Heart right ventricle (tissue), 16 donors: ENCODE measurements at regions not wholly inside any gene's neighbourhood (a gene's known extent, or its start where the extent isn't known, plus 50 kb on each side); places are given as distances from the start of the nearest gene placed in this dataset.

Source experiments
- ATAC-seq, 8 donors: fragments of 200-7000 bp; cut with Tn5 transposase; one replicate each; pipeline ENCODE4 v1.9.1; 2020; ENCODE audit warnings: mild to moderate bottlenecking in 8 of 8, moderate library complexity in 8 of 8, moderate number of reproducible peaks in 1 of 8
- DNase-seq, 2 donors: peaks; one replicate each; pipeline ENCODE4 v3.0.0-alpha.2; 2020
- H3K27ac ChIP-seq, 10 donors: fragments of 200-600 bp; sonication (generic) in 2 of 10; one replicate each; pipeline versions ENCODE4 v1.5.0 to v1.8.0; 2020 to 2022; ENCODE audit warnings: mild to moderate bottlenecking in 3 of 10
- H3K27me3 ChIP-seq, 7 donors: fragments of 200-600 bp; one replicate each; pipeline ENCODE4 v1.8.0; 2021 to 2022; ENCODE audit warnings: mild to moderate bottlenecking in 2 of 7
- H3K36me3 ChIP-seq, 9 donors: fragments of 200-600 bp; sonication (generic) in 1 of 9; one replicate each; pipeline versions ENCODE4 v1.5.0 to v1.8.0; 2020 to 2022; ENCODE audit warnings: mild to moderate bottlenecking in 2 of 9
- H3K4me1 ChIP-seq, 9 donors: fragments of 200-600 bp; sonication (generic) in 1 of 9; one replicate each; pipeline versions ENCODE4 v1.5.0 to v1.8.0; 2020 to 2022; ENCODE audit warnings: mild to moderate bottlenecking in 4 of 9
- H3K4me3 ChIP-seq, 10 donors: fragments of 200-600 bp; sonication (generic) in 2 of 10; one replicate each; pipeline versions ENCODE4 v1.5.0 to v1.8.0; 2020 to 2022; ENCODE audit warnings: mild to moderate bottlenecking in 7 of 10, moderate library complexity in 2 of 10
- H3K9me3 ChIP-seq, 11 donors: fragments of 200-600 bp in 10 of 11; sonication (generic) in 2 of 11; one replicate each; pipeline versions ENCODE4 v1.5.0 to v1.8.0; 2013 to 2022; ENCODE audit warnings: mild to moderate bottlenecking in 2 of 11, control low read depth in 1 of 11, moderate library complexity in 1 of 11
- WGBS, 2 donors: extraction: QIAGEN DNeasy Blood & Tissue Kit; methylation state at CpG; one replicate each; pipeline ENCODE4 v1.1.7; 2013; ENCODE audit warnings: inconsistent platforms in 1 of 2; 5-methylcytosine and 5-hydroxymethylcytosine counted together
- intact Hi-C, 10 donors: fragments of 100-400 bp; cut with DNase I; formaldehyde crosslinking; loops; one replicate each; pipeline versions ENCODE4 v1.11.1 to v1.14.2; 2022
- TF ChIP-seq, protein P1 (sequence below), 9 donors: fragments of 200-600 bp; sonication (generic) in 2 of 9; IDR thresholded peaks; one replicate each; pipeline versions ENCODE4 v1.5.0 to v1.8.0; 2021 to 2022; ENCODE audit warnings: antibody characterized with exemption in 9 of 9, mild to moderate bottlenecking in 5 of 9, moderate library complexity in 1 of 9
- donor health status: Arrhythmogenic right ventricular cardiomyopathy.
- donor health status: ischemic (EF 13 %, LVEDD 7.1; RV severe dilation, severe dysfunction).
- donor health status: healthy with polysubstance abuse.
- donor health status: DM: no; HTN: yes; CAD: no.
- donor health status: DM: no; HTN: no; CAD: no.
- donor health status: ischemic (EF 25% LVEDD 6.9; RV normal size, moderate dysfunction).
- donor health status: ischemic (EF 25% LVEDD 5.7; RV mildly dilated, moderate dysfunction).
- donor health status: healthy.
- donor health status: DM: yes; HTN: yes; CAD: no.
- donor health status: Ischemic cardiomyopathy.
- donor health status: ischemic (EF 35%, LVEDD 5.7; RV mildly dilated, moderate dysfunction).
- donor health status: nonischemic (EF 11% LVEDD 7.7; RV severe dilation, severe dysfunction).
- donor health status: DM: yes; HTN: yes; CAD: no.
- donor health status: PGD.
- donor health status: ischemic (EF 29% LVEDD 5.4; RV normal size, mild dysfunction).
- donor health status: nonischemic (EF 23%, LVEDD 6.1; RV moderate dilation, normal function).

- no peaks in the 10 kb centered on the region for H3K27me3 ChIP-seq
- intact Hi-C loops = loop anchor here in 1 of 10 donors (5.0 to 10.0 kb wide), 2 partner anchors 211 to 242 kb away; no protein-coding TSS in a partner anchor
- H3K4me3 ChIP-seq = no peak overlapping the region
- no peak overlapping the region for H3K27ac ChIP-seq
- 94% methylated on average over 3 of the region's 3 CpGs for WGBS, 2 donors
- DNase-seq (no peak), ATAC-seq (no peak)
- TF ChIP-seq, protein P1, sequence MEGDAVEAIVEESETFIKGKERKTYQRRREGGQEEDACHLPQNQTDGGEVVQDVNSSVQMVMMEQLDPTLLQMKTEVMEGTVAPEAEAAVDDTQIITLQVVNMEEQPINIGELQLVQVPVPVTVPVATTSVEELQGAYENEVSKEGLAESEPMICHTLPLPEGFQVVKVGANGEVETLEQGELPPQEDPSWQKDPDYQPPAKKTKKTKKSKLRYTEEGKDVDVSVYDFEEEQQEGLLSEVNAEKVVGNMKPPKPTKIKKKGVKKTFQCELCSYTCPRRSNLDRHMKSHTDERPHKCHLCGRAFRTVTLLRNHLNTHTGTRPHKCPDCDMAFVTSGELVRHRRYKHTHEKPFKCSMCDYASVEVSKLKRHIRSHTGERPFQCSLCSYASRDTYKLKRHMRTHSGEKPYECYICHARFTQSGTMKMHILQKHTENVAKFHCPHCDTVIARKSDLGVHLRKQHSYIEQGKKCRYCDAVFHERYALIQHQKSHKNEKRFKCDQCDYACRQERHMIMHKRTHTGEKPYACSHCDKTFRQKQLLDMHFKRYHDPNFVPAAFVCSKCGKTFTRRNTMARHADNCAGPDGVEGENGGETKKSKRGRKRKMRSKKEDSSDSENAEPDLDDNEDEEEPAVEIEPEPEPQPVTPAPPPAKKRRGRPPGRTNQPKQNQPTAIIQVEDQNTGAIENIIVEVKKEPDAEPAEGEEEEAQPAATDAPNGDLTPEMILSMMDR (IDR thresholded peaks at IDR 0.05) = no peak
- no peaks in the 10 kb centered on the region for H3K9me3 ChIP-seq
- H3K36me3 ChIP-seq = no peaks in the 10 kb centered on the region
- no peaks in the 10 kb centered on the region for H3K4me1 ChIP-seq
Observed at GRCh38 chr2:188766471-188766856, 207.7 kb upstream of the COL3A1 start.

DNA sequence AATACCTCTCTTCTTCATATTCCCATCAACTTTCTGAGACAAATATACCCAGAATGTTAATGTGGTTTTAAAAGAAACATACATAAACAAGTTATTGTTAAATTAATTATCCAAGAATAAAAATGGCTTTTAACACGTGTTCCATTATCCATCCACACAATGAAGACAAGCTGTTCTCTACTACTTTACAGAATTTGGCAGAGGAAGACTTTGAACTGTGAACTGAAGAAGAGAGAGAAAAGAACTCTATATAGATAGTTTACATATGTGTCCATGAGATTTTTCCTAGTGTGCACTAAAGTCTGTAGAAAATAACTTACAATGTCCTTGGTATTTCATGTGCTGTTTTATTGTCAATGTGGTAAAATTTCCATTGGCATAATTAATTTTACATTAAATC is 207.0 kb upstream of the COL3A1 start:
- H3K9me3 ChIP-seq = no peaks in the 10 kb centered on the region
- H3K27ac ChIP-seq = no peak overlapping the region
- TF ChIP-seq, protein P1 (IDR thresholded peaks at IDR 0.05) = no peak
- 69 to 75% methylated on average over 1 of the region's 1 CpG for WGBS, 2 donors
- H3K4me1 ChIP-seq = no peaks in the 10 kb centered on the region
- H3K4me3 ChIP-seq = no peak overlapping the region
- ATAC-seq = no peak
- no peak for DNase-seq
- no peaks in the 10 kb centered on the region for H3K36me3 ChIP-seq
- intact Hi-C loops = loop anchor here in 1 of 10 donors (5.0 to 10.0 kb wide), 2 partner anchors 210 to 242 kb away; no protein-coding TSS in a partner anchor
- no peaks in the 10 kb centered on the region for H3K27me3 ChIP-seq

DNA sequence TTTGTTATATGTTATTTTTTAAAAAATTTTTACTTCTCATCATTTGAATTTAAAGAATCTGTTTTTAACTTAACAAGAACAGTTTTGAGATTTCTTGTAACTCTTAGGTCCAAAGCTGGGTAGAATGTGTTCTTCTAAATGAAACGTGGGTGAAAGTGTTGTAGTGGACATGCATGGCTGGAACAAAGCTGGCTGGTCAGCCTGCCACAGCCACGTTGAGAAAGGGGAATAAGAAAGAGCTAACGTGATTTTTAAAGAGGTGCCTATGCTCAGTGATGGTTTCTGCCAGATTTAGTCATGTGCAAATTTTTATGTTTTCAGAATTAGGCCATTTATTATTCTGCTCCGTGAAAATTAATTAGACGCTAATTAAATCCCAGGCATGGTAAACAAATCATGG is 203.9 kb upstream of the COL3A1 start:
- intact Hi-C loops = no loop called here
- ATAC-seq (no peak), DNase-seq (no peak)
- H3K27me3 ChIP-seq = no peaks in the 10 kb centered on the region
- H3K36me3 ChIP-seq = no peaks in the 10 kb centered on the region
- no peak overlapping the region for H3K27ac ChIP-seq
- TF ChIP-seq, protein P1 (IDR thresholded peaks at IDR 0.05) = no peak
- H3K4me3 ChIP-seq = no peak overlapping the region
- 86 to 89% methylated on average over 5 of the region's 5 CpGs for WGBS, 2 donors
- H3K4me1 ChIP-seq = no peaks in the 10 kb centered on the region
- H3K9me3 ChIP-seq = no peaks in the 10 kb centered on the region

- TF ChIP-seq, protein P1 (IDR thresholded peaks at IDR 0.05) = no peak
- Histone ChIP-seq H3K27ac (no peak overlapping the region), H3K4me1 (no peaks in the 10 kb centered on the region), H3K4me3 (no peak overlapping the region), H3K36me3 (no peaks in the 10 kb centered on the region), H3K27me3 (no peaks in the 10 kb centered on the region), H3K9me3 (no peaks in the 10 kb centered on the region)
- DNase-seq (no peak), ATAC-seq (no peak)
- intact Hi-C loops = no loop called here
Observed at GRCh38 chr2:188773075-188773474, 201.1 kb upstream of the COL3A1 start.

DNA sequence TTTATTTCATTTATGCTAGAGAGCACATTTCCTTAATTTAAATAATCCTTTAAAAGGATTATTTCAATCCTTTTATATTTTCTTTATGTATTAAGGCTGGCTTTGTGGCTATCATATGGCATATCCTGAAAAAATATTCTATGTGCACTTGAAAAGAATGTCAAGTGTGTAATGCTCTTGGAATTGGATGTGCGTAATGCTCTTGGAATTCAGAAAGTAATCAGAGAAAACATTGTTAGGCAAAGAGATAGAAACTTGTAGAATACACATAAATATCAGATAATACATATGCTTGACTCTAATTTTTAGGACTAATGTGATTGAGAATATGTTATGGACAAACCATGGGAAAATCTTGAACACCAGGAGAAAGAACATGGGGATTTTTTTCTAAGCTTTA is 197.5 kb upstream of the COL3A1 start:
- Histone ChIP-seq H3K27ac (no peak overlapping the region), H3K4me1 (no peaks in the 10 kb centered on the region), H3K36me3 (no peaks in the 10 kb centered on the region), H3K4me3 (no peak overlapping the region), H3K9me3 (no peaks in the 10 kb centered on the region), H3K27me3 (no peaks in the 10 kb centered on the region)
- intact Hi-C loops = no loop called here
- 94 to 100% methylated on average over 1 of the region's 1 CpG for WGBS, 2 donors
- TF ChIP-seq, protein P1 (IDR thresholded peaks at IDR 0.05) = no peak
- ATAC-seq (no peak), DNase-seq (no peak)
